Suprapubic skin (tissue), 3 donors: ENCODE measurements at regions not wholly inside any gene's neighbourhood (a gene's known extent, or its start where the extent isn't known, plus 50 kb on each side); places are given as distances from the start of the nearest gene placed in this dataset.

Source experiments
- CTCF ChIP-seq, 2 donors: fragments of 200-600 bp in 1 of 2; fragments of 450-650 bp in 1 of 2; sonication (generic) in 1 of 2; IDR thresholded peaks; one replicate each; pipeline ENCODE4 v1.5.1; 2016 to 2019; ENCODE audit warnings: antibody characterized with exemption in 2 of 2, mild to moderate bottlenecking in 1 of 2, moderate library complexity in 1 of 2
- POLR2AphosphoS5 ChIP-seq, 3 donors: sonication (generic); formaldehyde crosslinking; IDR thresholded peaks; one replicate each; pipeline ENCODE4 v1.6.1; 2017; ENCODE audit warnings: antibody characterized with exemption in 3 of 3

DNA sequence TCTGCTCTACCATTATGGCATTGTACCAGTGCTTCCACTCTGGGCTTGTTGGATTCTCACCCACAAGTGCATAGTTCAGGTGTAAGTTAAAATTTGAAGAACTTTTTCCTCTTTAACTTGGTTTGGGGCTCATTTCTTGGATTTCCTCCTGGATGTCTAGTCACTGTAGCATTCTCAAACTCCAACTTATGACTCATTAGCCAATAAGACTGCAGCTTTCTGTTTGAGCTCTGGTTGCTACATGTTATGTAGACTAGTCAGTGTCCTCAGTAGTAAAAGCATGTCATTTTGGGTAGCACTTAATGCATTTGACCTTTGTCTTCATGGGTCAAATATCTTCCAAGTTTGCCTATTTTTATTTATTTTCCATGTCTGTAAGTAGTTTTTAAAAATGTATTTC is 790.8 kb downstream of the BRINP1 start:
- TF ChIP-seq CTCF (IDR thresholded peaks at IDR 0.05) = no peak
- TF ChIP-seq POLR2AphosphoS5 (IDR thresholded peaks at IDR 0.05) = no peak
